GM18951 (cell line): ENCODE measurements at regions not wholly inside any gene's neighbourhood (a gene's known extent, or its start where the extent isn't known, plus 50 kb on each side); places are given as distances from the start of the nearest gene placed in this dataset.

ENCODE experiments used
- POLR2A ChIP-seq: IDR thresholded peaks from 4 replicates; pipeline ENCODE4 v1.6.1; 2011; ENCODE audit warnings: mild to moderate bottlenecking; ENCODE audit not compliant: insufficient read length, insufficient read depth; ENCODE audit errors: extremely low read depth
- in situ Hi-C: fragments of 300-500 bp; cut with MboI; formaldehyde crosslinking; loops from one replicate; pipeline ENCODE4 v1.12.0; 2022; ENCODE audit warnings: low sequenced_read_pairs, mixed read lengths, inconsistent platforms; ENCODE audit not compliant: unreplicated experiment

DNA sequence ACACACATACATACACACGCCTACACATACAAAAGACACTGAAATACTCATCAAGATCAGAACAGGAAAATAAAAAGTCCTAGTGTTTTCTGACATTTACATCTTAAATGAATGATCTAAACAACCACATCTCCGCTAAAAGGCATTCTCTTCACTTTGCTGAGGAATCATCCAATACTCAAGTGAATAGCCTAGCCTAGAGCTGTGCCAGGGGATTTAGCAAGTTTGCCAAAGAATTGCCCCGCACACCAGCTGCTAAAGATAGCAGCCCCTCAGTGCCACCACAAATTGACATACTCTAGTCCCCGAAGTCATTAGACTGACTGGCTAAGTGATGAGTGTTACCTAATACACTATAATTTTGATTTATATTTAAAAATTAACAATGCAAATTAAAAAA, 246.8 kb upstream of the POU3F2 start:
- TF ChIP-seq POLR2A = no peak
- in situ Hi-C loops = no loop called here

DNA sequence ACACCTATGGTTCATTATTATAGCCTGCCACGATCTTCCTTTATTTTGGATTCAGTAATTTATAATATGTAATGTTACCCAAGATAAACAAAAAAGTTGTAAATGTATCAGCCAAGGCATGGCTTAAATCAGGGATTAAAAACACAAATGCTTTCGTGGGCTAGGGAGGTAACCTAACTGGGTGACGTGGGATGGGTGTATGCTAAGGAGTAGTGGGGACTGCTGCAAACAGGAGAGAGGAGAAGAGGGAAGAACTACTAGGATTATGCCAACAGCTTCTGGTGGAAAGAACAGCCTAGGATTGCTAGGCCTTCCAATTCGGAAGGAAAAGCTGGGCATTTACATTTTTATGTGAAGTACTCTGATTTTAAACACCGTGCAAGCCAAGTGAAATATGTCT, 244.8 kb upstream of the POU3F2 start:
- TF ChIP-seq POLR2A = no peak
- in situ Hi-C loops = no loop called here

DNA sequence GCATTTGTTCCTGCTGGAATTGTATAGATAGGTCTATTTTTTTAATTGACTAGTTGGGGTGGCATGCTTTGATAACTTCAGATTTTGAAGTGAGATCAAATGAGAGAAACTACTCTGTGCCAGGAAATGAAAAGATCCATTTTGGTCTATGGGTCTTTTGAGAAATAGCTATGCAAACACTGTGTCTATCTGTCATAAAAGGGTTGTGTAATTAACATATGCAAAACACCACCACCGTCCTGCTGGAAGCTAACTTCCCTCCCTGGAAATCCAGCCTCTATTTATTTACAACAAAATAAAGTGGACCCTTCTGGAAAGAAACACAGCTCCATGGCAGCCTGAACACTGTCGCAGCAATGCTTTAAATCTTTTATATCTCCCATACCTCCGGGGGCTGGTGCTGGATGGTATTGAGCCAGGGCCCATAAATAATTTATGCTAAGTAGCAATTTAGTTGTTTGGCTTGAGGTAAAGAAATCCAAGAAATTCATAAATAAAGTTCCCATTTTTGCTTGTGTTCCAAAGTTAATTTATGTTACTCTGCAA, 244.2 kb upstream of the POU3F2 start:
- in situ Hi-C loops = no loop called here
- TF ChIP-seq POLR2A = no peak

GRCh38 chr6:98590997-98591396, 243.4 kb upstream of the POU3F2 start:
- in situ Hi-C loops = no loop called here

GRCh38 chr6:98593676-98594075, 240.7 kb upstream of the POU3F2 start:
- TF ChIP-seq POLR2A = no peak
- in situ Hi-C loops = no loop called here

More at GRCh38 chr6:98590997-98591396, 243.4 kb upstream of the POU3F2 start:
- TF ChIP-seq POLR2A = no peak

DNA sequence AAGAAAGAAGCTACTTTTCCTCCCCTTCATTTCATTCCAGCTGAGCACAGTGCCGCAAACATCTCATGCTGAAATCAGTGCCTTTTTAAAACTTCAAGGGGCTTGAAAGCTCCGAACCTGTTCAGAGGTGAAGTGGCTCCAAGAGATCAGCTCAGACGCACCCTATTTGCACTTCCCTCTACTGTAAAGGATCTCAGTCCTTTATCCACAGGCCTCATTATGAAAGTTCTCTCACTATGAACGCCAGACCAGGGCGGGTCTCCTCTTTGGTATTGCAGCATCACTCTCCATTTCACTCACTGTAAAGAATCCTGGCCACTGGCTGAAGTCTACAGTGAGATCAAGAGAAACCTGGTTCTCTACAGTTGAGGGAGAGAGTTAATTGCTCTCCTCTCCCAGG, 232.7 kb upstream of the POU3F2 start:
- in situ Hi-C loops = no loop called here
- TF ChIP-seq POLR2A = no peak

DNA sequence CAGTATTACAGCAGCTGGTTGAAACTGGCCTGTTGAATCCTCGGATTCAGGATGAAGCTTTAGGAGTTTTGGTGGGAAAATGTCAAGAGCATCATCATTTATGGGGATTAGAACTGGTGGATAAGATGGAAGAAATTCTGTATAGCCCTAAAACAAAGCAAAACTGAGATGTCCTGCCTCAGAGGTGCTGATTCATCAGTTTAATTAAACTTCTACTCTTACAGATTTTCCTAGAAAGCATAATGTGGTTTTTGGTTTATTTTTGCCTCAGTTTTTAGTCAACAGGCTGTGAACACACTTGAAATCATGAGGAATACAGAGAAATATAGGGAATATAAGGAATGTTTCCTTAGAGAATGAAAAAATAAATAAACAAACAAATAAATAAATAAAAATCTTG, 228.7 kb upstream of the POU3F2 start:
- in situ Hi-C loops = no loop called here
- TF ChIP-seq POLR2A = no peak

DNA sequence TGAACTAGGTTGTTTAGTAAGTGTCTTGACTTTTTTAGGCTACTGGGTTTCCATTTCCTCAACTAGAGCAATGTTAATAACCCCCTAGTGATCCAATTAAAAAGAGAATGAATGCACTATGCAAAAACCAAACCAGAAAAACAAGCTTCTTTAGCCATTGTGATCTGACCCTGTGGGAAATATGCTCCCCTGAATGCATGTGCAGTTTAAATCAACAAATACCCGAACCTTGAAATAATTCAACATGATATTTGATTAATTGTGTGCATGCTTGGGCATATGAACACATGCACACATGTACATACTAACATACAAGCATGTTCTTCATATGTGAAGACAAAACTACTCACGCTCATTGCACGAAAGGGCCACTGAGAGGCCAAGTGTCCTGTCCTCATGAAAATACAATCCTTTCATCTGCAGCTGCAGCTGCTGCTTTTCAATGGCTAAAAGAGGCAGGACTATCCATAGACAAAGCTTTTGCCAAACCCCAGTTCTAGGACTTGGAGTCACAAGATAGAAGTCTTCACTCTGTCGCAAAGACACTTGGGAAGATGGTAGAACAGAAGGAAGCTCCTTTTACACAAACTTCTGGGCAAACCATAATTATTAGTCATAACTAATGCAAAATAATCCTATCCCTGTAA, 207.1 kb upstream of the POU3F2 start:
- in situ Hi-C loops = no loop called here
- TF ChIP-seq POLR2A = no peak

DNA sequence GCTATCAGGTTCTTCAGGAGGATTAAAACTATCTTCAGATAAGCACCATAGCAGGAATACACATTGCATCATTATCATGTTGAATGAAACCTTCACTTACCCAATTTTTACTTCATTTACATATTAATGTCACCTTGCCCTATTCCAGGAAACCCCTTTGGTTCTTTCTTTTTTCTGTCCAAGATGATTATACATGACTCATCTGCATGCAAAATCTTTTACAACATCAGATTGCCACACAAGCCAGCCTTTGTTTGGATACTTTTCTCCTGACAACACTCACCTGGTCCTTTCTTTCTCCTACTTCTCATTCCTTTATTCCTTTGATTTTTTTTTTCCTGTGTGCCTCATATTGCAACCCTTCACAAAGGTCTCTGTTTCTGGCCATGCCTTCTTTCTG, 200.5 kb upstream of the POU3F2 start:
- in situ Hi-C loops = no loop called here
- TF ChIP-seq POLR2A = no peak

DNA sequence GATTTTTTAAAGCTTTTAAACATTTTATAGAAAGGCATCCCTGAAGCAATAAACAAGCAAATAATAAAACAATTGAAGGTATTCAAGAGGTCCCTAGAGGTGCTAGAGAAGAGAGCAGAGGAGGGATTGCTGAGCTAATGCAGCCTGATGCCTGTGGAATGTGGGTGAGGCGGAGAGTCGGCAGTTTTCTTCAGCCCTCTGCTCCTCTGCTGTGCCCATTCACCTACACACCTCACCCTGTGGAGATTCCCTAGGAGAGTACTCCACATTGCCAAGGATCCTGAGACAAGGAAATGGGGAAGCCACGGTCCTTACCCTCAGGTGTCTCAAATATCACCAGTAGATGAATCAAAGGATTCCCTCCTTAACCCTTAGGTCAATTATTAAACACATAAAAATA, 199.8 kb upstream of the POU3F2 start:
- TF ChIP-seq POLR2A = no peak
- in situ Hi-C loops = no loop called here

- in situ Hi-C loops = no loop called here
- no peak for TF ChIP-seq POLR2A
These were observed 199.2 kb upstream of the POU3F2 start for GRCh38 chr6:98635191-98635590.

DNA sequence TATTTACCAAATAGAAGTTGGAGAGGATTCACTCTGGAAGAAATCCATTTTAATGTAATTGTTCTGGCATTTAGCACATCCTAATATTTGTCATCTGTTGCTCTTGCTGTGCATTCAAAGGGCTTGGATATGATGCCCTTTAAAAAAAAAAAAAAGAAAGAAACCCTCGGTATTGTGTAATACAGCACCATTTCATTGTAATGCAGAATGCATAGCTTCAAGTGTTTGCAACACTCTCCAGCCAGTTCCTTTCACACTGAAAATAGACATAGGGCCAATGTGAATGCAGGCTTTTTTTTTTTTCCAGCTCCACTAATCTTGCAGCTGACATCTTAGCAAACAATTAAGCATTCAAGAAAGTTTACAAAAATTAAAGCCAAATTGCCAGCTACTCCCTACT, 197.4 kb upstream of the POU3F2 start:
- in situ Hi-C loops = no loop called here
- no peak for TF ChIP-seq POLR2A

- no peak for TF ChIP-seq POLR2A
- in situ Hi-C loops = no loop called here
These were observed 195.2 kb upstream of the POU3F2 start for GRCh38 chr6:98639089-98639635.

DNA sequence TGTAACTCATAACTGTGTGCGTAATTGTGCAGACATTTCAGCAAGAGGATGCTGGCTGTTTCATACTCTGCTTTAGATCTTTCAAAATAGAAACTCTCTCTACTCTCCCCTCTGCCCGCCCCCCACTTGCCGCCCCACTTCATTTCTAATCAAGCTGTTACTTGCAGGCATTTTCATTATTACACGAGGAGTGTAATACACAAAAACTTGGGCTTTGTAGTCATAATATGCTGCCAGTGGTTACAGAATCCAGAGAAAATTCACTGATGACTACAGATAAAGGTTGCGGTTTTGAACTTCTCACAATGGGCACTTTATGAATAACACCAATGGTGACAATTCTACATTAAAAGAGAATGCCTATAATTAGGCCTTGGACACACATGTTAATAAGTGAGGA, 194.0 kb upstream of the POU3F2 start:
- no peak for TF ChIP-seq POLR2A
- in situ Hi-C loops = no loop called here
